GM20000 (cell line): ENCODE measurements at regions not wholly inside any gene's neighbourhood (a gene's known extent, or its start where the extent isn't known, plus 50 kb on each side); places are given as distances from the start of the nearest gene placed in this dataset.
"Not testable (repeated sequence)": the region's sequence is repeated elsewhere in the genome, so short reads cannot be mapped to it uniquely, and the experiment has no call there.

Experiments
- DNase-seq: peaks from one replicate; pipeline ENCODE4 v3.0.0; 2012; ENCODE audit warnings: low spot score
- TF ChIP-seq, protein P1 (sequence below): IDR thresholded peaks from 2 replicates; pipeline ENCODE4 v1.5.1; 2012; ENCODE audit warnings: mild to moderate bottlenecking, control low read depth; ENCODE audit errors: extremely low read depth, missing control alignments

DNA sequence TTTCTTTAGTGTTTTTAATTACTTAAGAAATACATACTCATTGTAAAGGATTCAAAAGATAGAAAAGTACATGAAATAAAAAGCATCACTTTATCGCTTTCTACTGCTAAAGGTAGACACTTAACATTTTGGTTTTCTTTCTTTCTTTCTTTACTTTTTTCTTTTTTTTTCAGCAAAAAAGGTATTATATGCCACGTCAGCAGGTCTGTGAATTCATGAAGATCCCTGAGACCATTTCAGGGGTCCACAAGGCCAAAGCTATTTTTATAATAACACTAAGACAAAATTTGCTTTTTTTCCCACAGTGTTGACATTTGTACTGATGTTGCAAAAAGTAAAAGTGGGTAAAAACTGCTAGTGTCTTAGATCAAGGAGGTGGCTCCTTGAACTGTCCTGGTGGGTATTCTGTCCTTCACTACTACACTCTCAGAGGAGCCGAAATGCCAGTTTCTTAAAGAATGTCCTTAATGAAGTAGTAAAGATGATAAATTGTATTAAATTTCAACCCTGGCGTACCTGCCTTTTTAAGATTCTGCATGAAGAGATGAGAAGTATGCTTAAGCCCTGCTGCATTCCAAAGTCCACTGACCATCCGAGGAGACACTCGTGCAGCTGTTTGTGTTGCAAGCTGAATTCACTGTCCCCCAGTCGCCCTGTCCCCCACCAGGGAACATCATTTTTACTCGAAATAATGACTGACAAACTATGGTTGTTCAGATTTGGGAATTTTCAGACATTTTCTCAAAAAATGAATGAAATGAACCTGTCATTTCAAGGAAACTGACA lies 106.7 kb upstream of the PIAS1 start:
- TF ChIP-seq, protein P1, sequence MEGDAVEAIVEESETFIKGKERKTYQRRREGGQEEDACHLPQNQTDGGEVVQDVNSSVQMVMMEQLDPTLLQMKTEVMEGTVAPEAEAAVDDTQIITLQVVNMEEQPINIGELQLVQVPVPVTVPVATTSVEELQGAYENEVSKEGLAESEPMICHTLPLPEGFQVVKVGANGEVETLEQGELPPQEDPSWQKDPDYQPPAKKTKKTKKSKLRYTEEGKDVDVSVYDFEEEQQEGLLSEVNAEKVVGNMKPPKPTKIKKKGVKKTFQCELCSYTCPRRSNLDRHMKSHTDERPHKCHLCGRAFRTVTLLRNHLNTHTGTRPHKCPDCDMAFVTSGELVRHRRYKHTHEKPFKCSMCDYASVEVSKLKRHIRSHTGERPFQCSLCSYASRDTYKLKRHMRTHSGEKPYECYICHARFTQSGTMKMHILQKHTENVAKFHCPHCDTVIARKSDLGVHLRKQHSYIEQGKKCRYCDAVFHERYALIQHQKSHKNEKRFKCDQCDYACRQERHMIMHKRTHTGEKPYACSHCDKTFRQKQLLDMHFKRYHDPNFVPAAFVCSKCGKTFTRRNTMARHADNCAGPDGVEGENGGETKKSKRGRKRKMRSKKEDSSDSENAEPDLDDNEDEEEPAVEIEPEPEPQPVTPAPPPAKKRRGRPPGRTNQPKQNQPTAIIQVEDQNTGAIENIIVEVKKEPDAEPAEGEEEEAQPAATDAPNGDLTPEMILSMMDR, result no peak
- no peak for DNase-seq

DNA sequence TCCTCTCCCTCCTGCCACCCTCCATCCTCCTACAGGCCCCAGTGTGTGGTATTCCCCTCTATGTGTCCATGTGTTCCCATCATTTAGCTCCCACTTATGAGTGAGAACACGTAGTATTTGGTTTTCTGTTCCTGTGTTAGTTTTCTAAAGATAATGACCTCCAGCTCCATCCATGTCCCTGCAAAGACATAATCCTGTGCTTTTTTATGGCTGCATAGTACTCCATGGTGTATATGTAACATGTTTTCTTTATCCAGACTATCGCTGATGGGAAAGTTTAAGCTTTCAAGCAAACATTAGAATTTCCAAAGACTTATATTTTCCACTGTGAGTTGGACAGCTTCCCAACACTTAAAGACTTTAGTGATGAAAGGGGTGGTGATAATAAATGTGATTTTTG lies 105.9 kb upstream of the PIAS1 start:
- TF ChIP-seq, protein P1, result no peak
- no peak for DNase-seq

DNA sequence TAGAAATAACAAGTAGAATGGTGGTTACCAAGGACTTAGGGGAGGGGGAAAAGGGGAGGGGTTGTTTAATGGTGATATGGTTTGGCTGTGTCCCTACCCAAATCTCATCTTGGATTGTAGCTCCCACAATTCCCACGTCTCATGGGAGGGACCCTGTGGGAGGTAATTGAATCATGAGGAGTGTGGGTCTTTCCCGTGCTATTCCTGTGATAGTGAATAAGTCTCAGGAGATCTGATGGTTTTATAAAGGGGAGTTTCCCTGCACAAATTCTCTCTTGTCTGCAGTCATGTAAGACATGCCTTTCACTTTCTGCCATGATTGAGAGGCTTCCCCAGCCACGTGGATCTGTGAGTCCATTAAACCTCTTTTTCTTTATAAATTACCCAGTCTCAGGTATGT lies 102.9 kb upstream of the PIAS1 start:
- DNase-seq, result not testable (repeated sequence)

DNA sequence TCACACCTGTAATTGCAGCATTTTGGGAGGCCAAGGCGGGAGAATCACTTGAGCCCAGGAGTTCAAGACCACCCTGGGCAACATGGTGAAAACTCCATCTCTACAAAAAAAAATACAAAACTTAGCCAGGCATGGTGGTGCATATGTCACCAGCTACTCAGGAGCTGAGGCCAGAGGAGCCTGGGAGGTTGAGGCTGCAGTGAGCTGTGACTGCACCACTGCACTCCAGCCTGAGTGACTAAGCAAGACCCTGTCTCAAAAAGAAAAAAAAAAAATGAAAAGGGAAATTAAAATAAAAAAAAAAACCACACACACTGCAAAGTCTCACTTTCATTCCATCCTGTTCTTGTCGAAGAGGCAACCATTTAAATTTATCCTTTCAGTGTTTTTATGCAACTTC lies 100.8 kb upstream of the PIAS1 start:
- DNase-seq, result no peak
- TF ChIP-seq, protein P1, result no peak

DNA sequence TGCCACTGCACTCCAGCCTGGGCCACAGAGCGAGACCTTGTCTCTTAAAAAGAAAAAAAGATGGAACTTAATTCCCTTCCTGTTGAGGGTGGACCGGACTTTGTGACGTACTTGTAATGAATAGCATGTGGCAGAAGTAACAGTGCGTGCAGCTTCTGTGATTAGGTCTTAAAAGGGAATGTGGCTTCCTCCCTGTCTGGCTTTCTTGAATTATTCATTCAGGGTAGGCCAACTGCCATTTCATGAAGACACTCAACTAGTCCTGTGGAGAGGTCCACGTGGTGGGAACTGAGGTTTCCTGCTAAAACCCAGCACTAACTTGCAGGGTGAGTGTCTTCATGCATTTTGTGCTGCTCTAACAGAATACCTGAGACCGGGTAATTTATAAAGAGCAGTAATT lies 98.9 kb upstream of the PIAS1 start:
- DNase-seq, result no peak
- TF ChIP-seq, protein P1, result no peak

DNA sequence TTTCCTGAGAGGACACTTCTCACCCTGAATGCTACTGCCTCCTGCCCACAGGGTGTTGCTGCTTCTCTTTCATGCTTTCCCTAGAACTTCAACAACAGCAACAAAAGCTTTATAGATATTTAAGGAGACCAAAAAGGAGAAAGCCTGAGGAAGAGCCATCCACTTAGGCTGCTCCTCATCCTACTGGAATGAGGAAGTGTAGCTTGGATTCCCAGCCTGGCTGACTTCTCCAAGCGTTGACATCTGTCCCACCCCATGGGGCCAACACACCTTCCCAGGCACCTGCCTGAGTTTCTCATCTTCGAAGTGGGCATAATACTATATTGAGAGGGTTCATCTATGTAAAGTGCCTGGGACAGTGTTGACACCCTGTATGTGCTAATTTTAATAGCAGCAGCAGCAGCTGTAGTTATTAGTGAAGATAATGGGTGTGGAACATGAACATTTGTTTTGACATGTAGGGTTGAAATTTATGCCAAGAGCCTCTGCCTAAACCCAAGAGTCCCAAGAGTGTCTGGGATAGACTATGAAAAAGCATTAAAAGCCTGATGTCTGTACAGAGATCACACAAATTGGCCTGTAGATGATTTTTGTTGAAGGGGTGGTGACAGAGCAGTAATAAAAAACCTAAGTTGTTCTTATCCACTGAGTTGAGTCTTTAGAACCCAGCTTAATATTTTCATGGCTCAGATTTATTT lies 96.5 kb upstream of the PIAS1 start:
- TF ChIP-seq, protein P1, result no peak
- DNase-seq, result no peak

DNA sequence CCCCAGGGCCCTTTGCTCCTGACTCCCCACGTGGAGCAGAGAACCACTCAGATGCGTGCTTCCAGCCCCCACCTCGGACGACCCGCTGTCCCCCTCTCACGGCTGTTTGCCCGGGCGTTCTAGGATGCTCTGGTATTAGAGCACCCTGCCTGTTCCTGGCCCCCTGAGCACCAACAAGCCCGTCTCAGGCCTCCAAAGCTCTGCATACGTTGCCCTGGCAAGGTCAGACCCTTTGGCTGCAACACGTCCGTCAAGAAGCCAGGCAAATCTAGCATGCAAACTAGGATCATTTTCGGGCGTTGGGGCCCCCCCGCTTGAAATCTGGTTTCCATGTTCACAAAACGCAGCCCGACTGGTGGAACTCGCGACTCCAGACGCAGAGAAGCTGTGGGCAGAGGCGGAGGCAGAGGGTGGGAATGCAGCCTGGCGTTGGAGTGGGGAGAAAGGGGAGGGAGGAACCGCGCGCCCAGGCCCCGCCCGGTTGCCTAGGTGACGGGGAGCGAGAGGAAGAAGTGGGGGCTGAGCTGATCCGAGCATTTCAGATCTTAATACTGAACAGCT lies 86.2 kb upstream of the PIAS1 start:
- TF ChIP-seq, protein P1, result no peak
- DNase-seq, result peak; percentile 56
